ENCODE measurements at regions not wholly inside any gene's neighbourhood (a gene's known extent, or its start where the extent isn't known, plus 50 kb on each side); places are given as distances from the start of the nearest gene placed in this dataset.

GRCh38 chr6:141576751-141577150, 556.0 kb upstream of the GJE1 start:
- H3K36me3 ChIP-seq (ENCODE audit: insufficient read depth, low read length): no peaks in the 10 kb centered on the region
- peaks cover 5% of the 10 kb centered on the region for H3K4me1 Mint-ChIP-seq (ENCODE audit: low read depth, unreplicated experiment)
- H3K9ac ChIP-seq (ENCODE audit: low read length): no peak overlapping the region
- DNase-seq (ENCODE audit: low read depth): no peak
- H2AFZ ChIP-seq (ENCODE audit: low read depth, low read length): no peak overlapping the region
- no peaks in the 10 kb centered on the region for H4K20me1 ChIP-seq (ENCODE audit: insufficient read depth, low read length)
- no peaks in the 10 kb centered on the region for H3K9me3 ChIP-seq (ENCODE audit: insufficient read depth, low read depth, low read length)
- TF ChIP-seq EZH2 (IDR thresholded peaks at IDR 0.05; ENCODE audit: insufficient read depth, low read length) (no peak), CTCF (IDR thresholded peaks at IDR 0.05; ENCODE audit: insufficient read depth, low read depth, low read length) (no peak)
- H3K27ac ChIP-seq (ENCODE audit: low read depth, low read length): no peak overlapping the region
- H3K27ac Mint-ChIP-seq (ENCODE audit: unreplicated experiment): no peak overlapping the region
- H3K9me3 Mint-ChIP-seq (ENCODE audit: unreplicated experiment): no peaks in the 10 kb centered on the region
- no peak overlapping the region for H3K4me3 Mint-ChIP-seq (ENCODE audit: unreplicated experiment)
- H3K36me3 Mint-ChIP-seq (ENCODE audit: low read depth, unreplicated experiment): no peaks in the 10 kb centered on the region
- no peaks in the 10 kb centered on the region for H3K4me1 ChIP-seq (ENCODE audit: insufficient read depth, low read length)
- no peak overlapping the region for H3K4me3 ChIP-seq (ENCODE audit: insufficient read depth, low read depth, low read length)
- H3K79me2 ChIP-seq (ENCODE audit: insufficient read depth, low read length): no peaks in the 10 kb centered on the region
- H3K27me3 ChIP-seq (ENCODE audit: insufficient read depth, low read length): no peaks in the 10 kb centered on the region
- H3K27me3 Mint-ChIP-seq (ENCODE audit: low read depth, unreplicated experiment): no peaks in the 10 kb centered on the region
- FAIRE-seq: no peak
- H3K4me2 ChIP-seq (ENCODE audit: low read length): no peak overlapping the region

- Histone ChIP-seq H3K4me2 (ENCODE audit: low read length) (peak overlapping the region; percentile 72), H3K4me1 (ENCODE audit: insufficient read depth, low read length) (peaks cover 13% of the 10 kb centered on the region), H3K9ac (ENCODE audit: low read length) (peak overlapping the region; percentile 69), H2AFZ (ENCODE audit: low read depth, low read length) (peak overlapping the region; percentile 63), H3K4me3 (ENCODE audit: insufficient read depth, low read depth, low read length) (peak overlapping the region; percentile 9), H3K36me3 (ENCODE audit: insufficient read depth, low read length) (no peaks in the 10 kb centered on the region), H3K27me3 (ENCODE audit: insufficient read depth, low read length) (no peaks in the 10 kb centered on the region), H3K79me2 (ENCODE audit: insufficient read depth, low read length) (no peaks in the 10 kb centered on the region), H4K20me1 (ENCODE audit: insufficient read depth, low read length) (no peaks in the 10 kb centered on the region), H3K27ac (ENCODE audit: low read depth, low read length) (peak overlapping the region; percentile 51), H3K9me3 (ENCODE audit: insufficient read depth, low read depth, low read length) (no peaks in the 10 kb centered on the region)
- Mint-ChIP-seq H3K9me3 (ENCODE audit: unreplicated experiment) (no peaks in the 10 kb centered on the region), H3K4me1 (ENCODE audit: low read depth, unreplicated experiment) (peaks cover 10% of the 10 kb centered on the region), H3K27me3 (ENCODE audit: low read depth, unreplicated experiment) (no peaks in the 10 kb centered on the region), H3K36me3 (ENCODE audit: low read depth, unreplicated experiment) (no peaks in the 10 kb centered on the region), H3K4me3 (ENCODE audit: unreplicated experiment) (no peak overlapping the region), H3K27ac (ENCODE audit: unreplicated experiment) (peak overlapping the region; percentile 86)
- FAIRE-seq: peak; percentile 88
- TF ChIP-seq CTCF (IDR thresholded peaks at IDR 0.05; ENCODE audit: insufficient read depth, low read depth, low read length) (peak; percentile 95), EZH2 (IDR thresholded peaks at IDR 0.05; ENCODE audit: insufficient read depth, low read length) (no peak)
- peak; percentile 75 for DNase-seq (ENCODE audit: low read depth)
Measured at GRCh38 chr6:141562851-141563763, 569.6 kb upstream of the GJE1 start.
